Transverse colon (tissue), 4 donors: ENCODE measurements at regions not wholly inside any gene's neighbourhood (a gene's known extent, or its start where the extent isn't known, plus 50 kb on each side); places are given as distances from the start of the nearest gene placed in this dataset.

ENCODE experiments used
- DNase-seq: peaks from one replicate; pipeline ENCODE4 v3.0.0-alpha.2; 2019
- H3K27ac ChIP-seq, 4 donors: fragments of 200-600 bp; sonication (generic); 2 replicates each; pipeline ENCODE4 v1.5.1; 2016 to 2018; ENCODE audit warnings: inconsistent platforms in 4 of 4
- H3K27me3 ChIP-seq: fragments of 200-600 bp; sonication (generic); 2 replicates; pipeline ENCODE4 v1.5.1; 2017; ENCODE audit warnings: inconsistent platforms
- H3K36me3 ChIP-seq, 4 donors: fragments of 200-600 bp; sonication (generic); 2 replicates each; pipeline ENCODE4 v1.5.1; 2017 to 2019; ENCODE audit warnings: inconsistent platforms in 4 of 4
- H3K4me1 ChIP-seq, 4 donors: fragments of 200-600 bp; sonication (generic); 2 replicates each; pipeline ENCODE4 v1.5.1; 2017 to 2020; ENCODE audit warnings: inconsistent platforms in 4 of 4
- H3K4me3 ChIP-seq, 4 donors: fragments of 200-600 bp; sonication (generic); 1 replicate in 1 of 4; 2 replicates in 3 of 4; pipeline versions ENCODE4 v1.5.1 to v1.6.1; 2017 to 2019; ENCODE audit warnings: inconsistent platforms in 4 of 4
- H3K9me3 ChIP-seq, 2 donors: fragments of 200-600 bp; sonication (generic); 2 replicates each; pipeline ENCODE4 v1.5.1; 2017 to 2019; ENCODE audit warnings: inconsistent platforms in 2 of 2
- CTCF ChIP-seq, 5 experiments: fragments of 200-600 bp in 3 of 5; fragments of 450-650 bp in 2 of 5; sonication (generic) in 3 of 5; IDR thresholded peaks; 1 replicate in 2 of 5; 2 replicates in 3 of 5; pipeline ENCODE4 v1.5.1; 2016 to 2017; ENCODE audit warnings: antibody characterized with exemption in 5 of 5, inconsistent platforms in 3 of 5, mild to moderate bottlenecking in 2 of 5, moderate library complexity in 1 of 5
- EP300 ChIP-seq: sonication (generic); formaldehyde crosslinking; IDR thresholded peaks from one replicate; pipeline ENCODE4 v1.6.1; 2017; ENCODE audit warnings: antibody characterized with exemption, low read depth
- POLR2A ChIP-seq: fragments of 450-650 bp; IDR thresholded peaks from one replicate; pipeline ENCODE4 v1.6.1; 2016; ENCODE audit warnings: antibody characterized with exemption, mild to moderate bottlenecking, moderate library complexity
- POLR2AphosphoS5 ChIP-seq, 3 donors: sonication (generic); formaldehyde crosslinking; IDR thresholded peaks; one replicate each; pipeline ENCODE4 v1.6.1; 2016; ENCODE audit warnings: antibody characterized with exemption in 3 of 3
- WGBS, 2 donors: methylation state at CpG; one replicate each; pipeline ENCODE4 v1.1.5; 2018; ENCODE audit warnings: low coverage in 1 of 2; 5-methylcytosine and 5-hydroxymethylcytosine counted together
- in situ Hi-C, 4 donors: fragments of 200-750 bp; cut with MboI; loops; one replicate each; pipeline versions ENCODE4 v1.15.0 to v1.15.1; 2017; ENCODE audit warnings: low sequenced_read_pairs in 3 of 4, low pct_ligation_motif_present in 1 of 4, low pct_unique_long_range_greater_than_20kb in 1 of 4
- intact Hi-C: fragments of 100-400 bp; cut with DNase I; formaldehyde crosslinking; loops from one replicate; pipeline ENCODE4 v1.15.1; 2023; ENCODE audit warnings: low total_unique reads

- no peaks in the 10 kb centered on the region for H3K27me3 ChIP-seq
These were observed 455.2 kb downstream of the DTWD2 start for GRCh38 chr5:118533156-118533555.

GRCh38 chr5:118531276-118531675, 457.1 kb downstream of the DTWD2 start:
- no peak for TF ChIP-seq POLR2AphosphoS5 (IDR thresholded peaks at IDR 0.05)
- TF ChIP-seq POLR2A: no peak
- no peak for TF ChIP-seq EP300
- Histone ChIP-seq H3K4me1 (no peaks in the 10 kb centered on the region), H3K27me3 (no peaks in the 10 kb centered on the region), H3K4me3 (no peak overlapping the region), H3K27ac (no peak overlapping the region), H3K9me3 (no peaks in the 10 kb centered on the region), H3K36me3 (no peaks in the 10 kb centered on the region)
- DNase-seq: no peak
- intact Hi-C loops: no loop called here
- in situ Hi-C loops: no loop called here
- 29 to 57% methylated on average over 1 of the region's 1 CpG for WGBS, 2 donors

More at GRCh38 chr5:118533156-118533555, 455.2 kb downstream of the DTWD2 start:
- no peak for DNase-seq
- intact Hi-C loops (no loop called here), in situ Hi-C loops (no loop called here)
- H3K9me3 ChIP-seq: no peaks in the 10 kb centered on the region
- no peak overlapping the region for H3K4me3 ChIP-seq
- H3K27ac ChIP-seq: no peak overlapping the region
- no peaks in the 10 kb centered on the region for H3K4me1 ChIP-seq
- WGBS, 2 donors: 60 to 74% methylated on average over 3 of the region's 3 CpGs
- H3K36me3 ChIP-seq: no peaks in the 10 kb centered on the region
- TF ChIP-seq CTCF (IDR thresholded peaks at IDR 0.05) (no peak), POLR2A (no peak), EP300 (no peak), POLR2AphosphoS5 (IDR thresholded peaks at IDR 0.05) (no peak)

GRCh38 chr5:118529361-118530144, 458.8 kb downstream of the DTWD2 start:
- no peak for DNase-seq
- TF ChIP-seq POLR2A (no peak), POLR2AphosphoS5 (IDR thresholded peaks at IDR 0.05) (no peak), CTCF (IDR thresholded peaks at IDR 0.05) (no peak), EP300 (no peak)
- no peaks in the 10 kb centered on the region for H3K4me1 ChIP-seq
- 64 to 70% methylated on average over 7 of the region's 7 CpGs for WGBS, 2 donors
- H3K27me3 ChIP-seq: no peaks in the 10 kb centered on the region
- in situ Hi-C loops (no loop called here), intact Hi-C loops (no loop called here)
- no peak overlapping the region for H3K27ac ChIP-seq
- no peak overlapping the region for H3K4me3 ChIP-seq
- no peaks in the 10 kb centered on the region for H3K9me3 ChIP-seq
- no peaks in the 10 kb centered on the region for H3K36me3 ChIP-seq

- no peak for DNase-seq
- Histone ChIP-seq H3K36me3 (no peaks in the 10 kb centered on the region), H3K9me3 (no peaks in the 10 kb centered on the region), H3K27ac (no peak overlapping the region), H3K4me3 (no peak overlapping the region), H3K4me1 (no peaks in the 10 kb centered on the region), H3K27me3 (no peaks in the 10 kb centered on the region)
- in situ Hi-C loops: no loop called here
- TF ChIP-seq EP300 (no peak), POLR2A (no peak), POLR2AphosphoS5 (IDR thresholded peaks at IDR 0.05) (no peak), CTCF (IDR thresholded peaks at IDR 0.05) (no peak)
- intact Hi-C loops: no loop called here
These were observed 465.7 kb downstream of the DTWD2 start for GRCh38 chr5:118522626-118523025.
